Fibroblast of lung (primary cell): ENCODE measurements at regions not wholly inside any gene's neighbourhood (a gene's known extent, or its start where the extent isn't known, plus 50 kb on each side); places are given as distances from the start of the nearest gene placed in this dataset.

Source experiments
- DNase-seq, 2 donors: peaks; one replicate each; pipeline versions ENCODE4 v3.0.0 to v3.0.0-alpha.2; 2010; ENCODE audit warnings: low read depth in 2 of 2
- H2AFZ ChIP-seq: 2 replicates; pipeline ENCODE4 v1.5.1; 2012; ENCODE audit warnings: low read length, control low read depth, inconsistent platforms
- H3K27ac ChIP-seq: 2 replicates; pipeline ENCODE4 v1.5.1; 2011; ENCODE audit warnings: low read length, control low read depth; ENCODE audit not compliant: insufficient read depth
- H3K27me3 ChIP-seq: 2 replicates; pipeline ENCODE4 v1.5.1; 2011; ENCODE audit warnings: mild to moderate bottlenecking, low read length; ENCODE audit not compliant: control insufficient read depth, insufficient read depth
- H3K36me3 ChIP-seq: 2 replicates; pipeline ENCODE4 v1.5.1; 2011; ENCODE audit warnings: low read length; ENCODE audit not compliant: control insufficient read depth, insufficient read depth
- H3K4me1 ChIP-seq: 2 replicates; pipeline ENCODE4 v1.5.1; 2011; ENCODE audit warnings: low read length; ENCODE audit not compliant: control insufficient read depth, insufficient read depth; ENCODE audit errors: extremely low read depth
- H3K4me2 ChIP-seq: 2 replicates; pipeline ENCODE4 v1.5.1; 2011; ENCODE audit warnings: low read length, control low read depth; ENCODE audit not compliant: insufficient read depth; ENCODE audit errors: extremely low read depth
- H3K4me3 ChIP-seq, 4 experiments: fragments of 200-600 bp in 1 of 4; sonication (generic) in 1 of 4; replicated peaks in 1 of 4; 2 replicates each; pipeline ENCODE4 v1.5.1; 2011 to 2016; ENCODE audit warnings: low read length in 4 of 4, low read depth in 3 of 4, mild to moderate bottlenecking in 3 of 4, control low read depth in 2 of 4, inconsistent platforms in 1 of 4, mixed read lengths in 1 of 4; ENCODE audit not compliant: insufficient read depth in 1 of 4; ENCODE audit errors: control extremely low read depth in 1 of 4
- H3K79me2 ChIP-seq: 2 replicates; pipeline ENCODE4 v1.5.1; 2012; ENCODE audit warnings: mild to moderate bottlenecking, low read length, inconsistent platforms; ENCODE audit not compliant: control insufficient read depth, insufficient read depth
- H3K9ac ChIP-seq: 2 replicates; pipeline ENCODE4 v1.5.1; 2011; ENCODE audit warnings: mild to moderate bottlenecking, low read length, control low read depth; ENCODE audit not compliant: insufficient read depth
- H3K9me3 ChIP-seq: 2 replicates; pipeline ENCODE4 v1.5.1; 2012; ENCODE audit warnings: low read depth, low read length; ENCODE audit not compliant: control insufficient read depth, insufficient read depth
- H4K20me1 ChIP-seq: 2 replicates; pipeline ENCODE4 v1.5.1; 2011; ENCODE audit warnings: low read length; ENCODE audit not compliant: control insufficient read depth, insufficient read depth; ENCODE audit errors: extremely low read depth
- EZH2 ChIP-seq: IDR thresholded peaks from 2 replicates; pipeline ENCODE4 v1.5.1; 2012; ENCODE audit warnings: low read length, control low read depth, mild to moderate bottlenecking; ENCODE audit errors: missing control alignments
- TF ChIP-seq, protein P1 (sequence below), 2 donors: IDR thresholded peaks in 1 of 2; conservative IDR thresholded peaks in 1 of 2; 1 replicate in 1 of 2; 2 replicates in 1 of 2; pipeline ENCODE4 v1.5.1; 2011 to 2012; ENCODE audit warnings: low read length in 2 of 2, control low read depth in 1 of 2, inconsistent platforms in 1 of 2, low read depth in 1 of 2, mild to moderate bottlenecking in 1 of 2

DNA sequence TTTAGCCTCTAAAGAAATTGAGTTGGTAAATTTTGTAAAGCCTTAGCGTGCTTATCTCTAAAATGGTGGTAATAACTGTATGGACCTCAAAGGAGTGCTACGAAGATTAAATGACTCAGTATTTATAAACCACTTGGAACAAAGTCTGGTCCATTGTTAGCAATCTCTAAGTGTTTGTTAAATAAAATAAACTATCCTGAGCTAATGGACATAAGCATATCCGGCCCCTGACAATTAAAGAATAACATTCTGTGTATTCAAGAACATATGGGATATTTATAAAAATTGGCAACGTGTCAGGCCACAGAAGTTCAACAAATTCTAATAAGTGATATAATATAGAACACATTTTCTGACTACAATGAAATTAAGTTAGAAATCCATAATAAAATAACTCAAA, 71.0 kb downstream of the MYEOV start:
- H3K36me3 ChIP-seq: no peaks in the 10 kb centered on the region
- no peaks in the 10 kb centered on the region for H3K79me2 ChIP-seq
- no peak for TF ChIP-seq EZH2
- TF ChIP-seq, protein P1, sequence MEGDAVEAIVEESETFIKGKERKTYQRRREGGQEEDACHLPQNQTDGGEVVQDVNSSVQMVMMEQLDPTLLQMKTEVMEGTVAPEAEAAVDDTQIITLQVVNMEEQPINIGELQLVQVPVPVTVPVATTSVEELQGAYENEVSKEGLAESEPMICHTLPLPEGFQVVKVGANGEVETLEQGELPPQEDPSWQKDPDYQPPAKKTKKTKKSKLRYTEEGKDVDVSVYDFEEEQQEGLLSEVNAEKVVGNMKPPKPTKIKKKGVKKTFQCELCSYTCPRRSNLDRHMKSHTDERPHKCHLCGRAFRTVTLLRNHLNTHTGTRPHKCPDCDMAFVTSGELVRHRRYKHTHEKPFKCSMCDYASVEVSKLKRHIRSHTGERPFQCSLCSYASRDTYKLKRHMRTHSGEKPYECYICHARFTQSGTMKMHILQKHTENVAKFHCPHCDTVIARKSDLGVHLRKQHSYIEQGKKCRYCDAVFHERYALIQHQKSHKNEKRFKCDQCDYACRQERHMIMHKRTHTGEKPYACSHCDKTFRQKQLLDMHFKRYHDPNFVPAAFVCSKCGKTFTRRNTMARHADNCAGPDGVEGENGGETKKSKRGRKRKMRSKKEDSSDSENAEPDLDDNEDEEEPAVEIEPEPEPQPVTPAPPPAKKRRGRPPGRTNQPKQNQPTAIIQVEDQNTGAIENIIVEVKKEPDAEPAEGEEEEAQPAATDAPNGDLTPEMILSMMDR (conservative IDR thresholded peaks at IDR 0.05 in 1 of 2, IDR thresholded peaks at IDR 0.05 in 1 of 2; ENCODE audit: low read depth in 1 of 2, low read length in 2 of 2): no peak
- peaks cover 6% of the 10 kb centered on the region for H3K4me1 ChIP-seq
- no peaks in the 10 kb centered on the region for H4K20me1 ChIP-seq
- peak; percentile 75 to 82 for DNase-seq
- H3K9me3 ChIP-seq: no peaks in the 10 kb centered on the region
- no peak overlapping the region for H3K9ac ChIP-seq
- H3K27me3 ChIP-seq: no peaks in the 10 kb centered on the region
- H3K4me2 ChIP-seq: peak overlapping the region; percentile 40
- H3K27ac ChIP-seq: peak overlapping the region; percentile 36
- H2AFZ ChIP-seq: no peak overlapping the region
- no peak overlapping the region for H3K4me3 ChIP-seq

DNA sequence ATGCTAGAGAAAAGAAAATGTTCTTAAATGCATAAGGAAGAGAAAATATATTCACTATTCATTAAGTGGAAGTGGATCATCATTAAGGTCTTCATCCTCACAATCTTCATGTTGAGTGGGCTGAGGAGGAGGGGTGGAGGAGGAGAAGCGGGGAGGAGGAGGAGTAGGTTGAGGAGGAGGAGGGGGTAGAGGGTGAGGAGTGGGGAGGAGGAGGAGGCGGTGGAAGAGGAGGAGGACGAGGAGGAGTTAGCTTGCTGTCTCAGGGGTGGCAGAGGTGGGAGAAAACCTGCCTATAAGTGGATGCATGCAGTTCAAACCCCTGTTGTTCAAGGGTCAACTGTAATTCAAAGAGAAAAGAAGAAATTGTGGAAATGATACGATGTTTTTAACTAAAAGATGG, 71.6 kb downstream of the MYEOV start:
- H3K4me3 ChIP-seq: no peak overlapping the region
- TF ChIP-seq, protein P1 (conservative IDR thresholded peaks at IDR 0.05 in 1 of 2, IDR thresholded peaks at IDR 0.05 in 1 of 2; ENCODE audit: low read depth in 1 of 2, low read length in 2 of 2): no peak
- TF ChIP-seq EZH2: no peak
- no peak overlapping the region for H3K27ac ChIP-seq

DNA sequence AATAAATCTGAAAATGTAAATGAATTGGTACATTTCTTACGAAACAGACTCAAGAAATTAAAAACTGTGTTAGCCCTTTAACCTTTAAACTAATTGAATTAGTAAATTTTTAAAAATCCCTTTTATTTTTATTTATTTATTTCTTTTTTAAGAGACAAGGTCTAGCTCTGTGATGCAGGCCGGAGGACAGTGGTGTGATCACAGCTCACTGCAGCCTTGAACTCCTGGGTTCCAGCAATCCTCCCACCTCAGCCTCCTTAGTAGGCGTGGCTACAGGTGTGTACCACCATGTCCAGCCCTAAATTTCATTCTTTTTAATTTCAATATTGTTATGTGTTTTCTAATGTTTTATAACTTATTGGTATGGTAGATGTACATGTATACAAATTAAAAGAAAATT, 72.6 kb downstream of the MYEOV start:
- no peak overlapping the region for H3K4me2 ChIP-seq
- H3K36me3 ChIP-seq: no peaks in the 10 kb centered on the region
- no peaks in the 10 kb centered on the region for H3K79me2 ChIP-seq
- H3K4me3 ChIP-seq: no peak overlapping the region
- no peak overlapping the region for H2AFZ ChIP-seq
- DNase-seq: no peak
- no peaks in the 10 kb centered on the region for H3K27me3 ChIP-seq
- TF ChIP-seq EZH2: no peak
- TF ChIP-seq, protein P1 (conservative IDR thresholded peaks at IDR 0.05 in 1 of 2, IDR thresholded peaks at IDR 0.05 in 1 of 2; ENCODE audit: low read depth in 1 of 2, low read length in 2 of 2): no peak
- no peaks in the 10 kb centered on the region for H4K20me1 ChIP-seq
- H3K4me1 ChIP-seq: peaks cover 6% of the 10 kb centered on the region
- no peak overlapping the region for H3K9ac ChIP-seq
- H3K27ac ChIP-seq: no peak overlapping the region
- no peaks in the 10 kb centered on the region for H3K9me3 ChIP-seq

More for the DNA sequence above, 71.6 kb downstream of the MYEOV start:
- no peak overlapping the region for H2AFZ ChIP-seq
- no peak overlapping the region for H3K9ac ChIP-seq
- H3K4me1 ChIP-seq: peaks cover 6% of the 10 kb centered on the region
- DNase-seq: no peak
- no peak overlapping the region for H3K4me2 ChIP-seq
- H3K79me2 ChIP-seq: no peaks in the 10 kb centered on the region
- H3K36me3 ChIP-seq: no peaks in the 10 kb centered on the region
- no peaks in the 10 kb centered on the region for H4K20me1 ChIP-seq
- H3K27me3 ChIP-seq: no peaks in the 10 kb centered on the region
- no peaks in the 10 kb centered on the region for H3K9me3 ChIP-seq
